HEK293 (cell line): ENCODE measurements at regions not wholly inside any gene's neighbourhood (a gene's known extent, or its start where the extent isn't known, plus 50 kb on each side); places are given as distances from the start of the nearest gene placed in this dataset.
A peak's percentile ranks its signal among the peaks of the same experiment; 100 is the strongest.

Experiments
- CTCF ChIA-PET: fragments of 350-600 bp; formaldehyde crosslinking; extraction: SDS; loops from one replicate; lab custom pipeline; 2021; ENCODE audit warnings: antibody characterized with exemption; lab: Yijun Ruan, JAX
- POLR2A ChIA-PET: fragments of 300-600 bp; formaldehyde crosslinking; extraction: SDS; loops from one replicate; lab custom pipeline; 2020; ENCODE audit warnings: antibody characterized with exemption, inconsistent platforms; lab: Yijun Ruan, JAX
- H3K27ac ChIP-seq: fragments of 200-500 bp; sonication (Bioruptor generic); 2 replicates; pipeline ENCODE4 v1.5.1; 2014; ENCODE audit warnings: low read depth, low read length, control low read depth, inconsistent platforms; ENCODE audit errors: extremely low read depth
- H3K36me3 ChIP-seq, 2 experiments: fragments of 200-500 bp in 1 of 2; sonication (Bioruptor generic) in 1 of 2; 1 replicate in 1 of 2; 2 replicates in 1 of 2; pipeline ENCODE4 v1.5.1; 2014 to 2017; ENCODE audit warnings: inconsistent platforms in 2 of 2, low read length in 2 of 2; ENCODE audit not compliant: control insufficient read depth in 2 of 2, insufficient read depth in 1 of 2
- H3K4me1 ChIP-seq: fragments of 200-500 bp; sonication (Bioruptor generic); 2 replicates; pipeline ENCODE4 v1.5.1; 2014; ENCODE audit warnings: mild to moderate bottlenecking, low read length, inconsistent platforms; ENCODE audit not compliant: control insufficient read depth, insufficient read depth
- H3K4me3 ChIP-seq: 2 replicates; pipeline ENCODE4 v1.5.1; 2011; ENCODE audit warnings: low read depth, mild to moderate bottlenecking, control low read depth, low read length, moderate library complexity
- H3K9me3 ChIP-seq: fragments of 200-500 bp; sonication (Bioruptor generic); 2 replicates; pipeline ENCODE4 v1.5.1; 2014; ENCODE audit warnings: low read depth, low read length, inconsistent platforms; ENCODE audit not compliant: control insufficient read depth, insufficient read depth
- PBX3 ChIP-seq: sonication (generic); formaldehyde crosslinking; IDR thresholded peaks from 2 replicates; pipeline ENCODE4 v1.8.1; 2022; ENCODE audit warnings: mild to moderate bottlenecking, moderate library complexity, missing genetic modification reagents
- REPIN1 ChIP-seq: fragments of 450-650 bp; formaldehyde crosslinking; IDR thresholded peaks from 2 replicates; pipeline ENCODE4 v1.5.1; 2017; ENCODE audit warnings: missing biosample characterization, missing genetic modification characterization, low read depth
- ZBTB10 ChIP-seq: fragments of 450-650 bp; formaldehyde crosslinking; IDR thresholded peaks from 2 replicates; pipeline ENCODE4 v1.5.1; 2016; ENCODE audit warnings: missing biosample characterization, missing genetic modification characterization
- ZBTB44 ChIP-seq: fragments of 450-650 bp; IDR thresholded peaks from 2 replicates; pipeline ENCODE4 v1.5.1; 2018; ENCODE audit warnings: missing biosample characterization, mild to moderate bottlenecking, missing genetic modification characterization
- ZIC2 ChIP-seq: fragments of 450-650 bp; formaldehyde crosslinking; IDR thresholded peaks from 2 replicates; pipeline ENCODE4 v1.5.1; 2016; ENCODE audit warnings: missing biosample characterization, missing genetic modification characterization
- ZNF121 ChIP-seq: fragments of 450-650 bp; formaldehyde crosslinking; IDR thresholded peaks from 2 replicates; pipeline ENCODE4 v1.5.1; 2016; ENCODE audit warnings: missing biosample characterization, missing genetic modification characterization
- ZNF155 ChIP-seq: fragments of 450-650 bp; formaldehyde crosslinking; IDR thresholded peaks from 2 replicates; pipeline ENCODE4 v1.5.1; 2016; ENCODE audit warnings: missing biosample characterization, missing genetic modification characterization
- ZNF214 ChIP-seq: fragments of 450-650 bp; formaldehyde crosslinking; IDR thresholded peaks from 2 replicates; pipeline ENCODE4 v1.5.1; 2017; ENCODE audit warnings: missing biosample characterization, mild to moderate bottlenecking, missing genetic modification characterization, borderline replicate concordance
- ZNF266 ChIP-seq: fragments of 450-650 bp; formaldehyde crosslinking; IDR thresholded peaks from 2 replicates; pipeline ENCODE4 v1.5.1; 2016; ENCODE audit warnings: missing biosample characterization, missing genetic modification characterization, low read depth
- ZNF274 ChIP-seq, 2 experiments: fragments of 200-500 bp in 1 of 2; fragments of 450-650 bp in 1 of 2; sonication (Bioruptor generic) in 1 of 2; formaldehyde crosslinking in 1 of 2; IDR thresholded peaks; 2 replicates each; pipeline versions ENCODE4 v1.5.1 to v1.6.1; 2014 to 2016; ENCODE audit warnings: borderline replicate concordance in 1 of 2, inconsistent platforms in 1 of 2, low read length in 1 of 2, missing biosample characterization in 1 of 2, missing genetic modification characterization in 1 of 2
- ZNF624 ChIP-seq: fragments of 450-650 bp; formaldehyde crosslinking; IDR thresholded peaks from 2 replicates; pipeline ENCODE4 v1.5.1; 2017; ENCODE audit warnings: missing biosample characterization, missing genetic modification characterization
- ZNF658 ChIP-seq: fragments of 450-650 bp; formaldehyde crosslinking; IDR thresholded peaks from 2 replicates; pipeline ENCODE4; 2016; ENCODE audit warnings: missing biosample characterization, missing genetic modification characterization
- TF ChIP-seq, protein P1 (sequence below): fragments of 450-650 bp; formaldehyde crosslinking; IDR thresholded peaks from 2 replicates; pipeline ENCODE4 v1.5.1; 2016; ENCODE audit warnings: missing biosample characterization, missing genetic modification characterization
- TF ChIP-seq, protein P2 (sequence below): fragments of 450-650 bp; formaldehyde crosslinking; IDR thresholded peaks from 2 replicates; pipeline ENCODE4; 2016; ENCODE audit warnings: missing biosample characterization, missing genetic modification characterization

GRCh38 chr6:28589234-28589956 is 63.7 kb downstream of the GPX5 start (continued):
- TF ChIP-seq ZNF274 (IDR thresholded peaks at IDR 0.05; ENCODE audit: low read length) (no peak), ZNF274 (tag by site-specific recombination; IDR thresholded peaks at IDR 0.05; ENCODE audit: borderline replicate concordance) (no peak), ZBTB44 (tag by site-specific recombination) (peak; percentile 65), ZNF624 (tag by site-specific recombination) (peak; percentile 58; the same call in 1 of the 2 replicates), PBX3 (CRISPR knock-in tag) (peak; percentile 59; the same call in 1 of the 2 replicates), ZNF155 (tag by site-specific recombination) (no peak), ZNF121 (tag by site-specific recombination) (peak; percentile 41; the same call in 1 of the 2 replicates), ZNF266 (tag by site-specific recombination) (no peak; the same call in 1 of the 2 replicates), ZIC2 (no peak), REPIN1 (tag by site-specific recombination) (0 out of 2 replicates have a peak, but pooled peaks have one; percentile 71), ZNF658 (no peak)
- TF ChIP-seq, protein P1, sequence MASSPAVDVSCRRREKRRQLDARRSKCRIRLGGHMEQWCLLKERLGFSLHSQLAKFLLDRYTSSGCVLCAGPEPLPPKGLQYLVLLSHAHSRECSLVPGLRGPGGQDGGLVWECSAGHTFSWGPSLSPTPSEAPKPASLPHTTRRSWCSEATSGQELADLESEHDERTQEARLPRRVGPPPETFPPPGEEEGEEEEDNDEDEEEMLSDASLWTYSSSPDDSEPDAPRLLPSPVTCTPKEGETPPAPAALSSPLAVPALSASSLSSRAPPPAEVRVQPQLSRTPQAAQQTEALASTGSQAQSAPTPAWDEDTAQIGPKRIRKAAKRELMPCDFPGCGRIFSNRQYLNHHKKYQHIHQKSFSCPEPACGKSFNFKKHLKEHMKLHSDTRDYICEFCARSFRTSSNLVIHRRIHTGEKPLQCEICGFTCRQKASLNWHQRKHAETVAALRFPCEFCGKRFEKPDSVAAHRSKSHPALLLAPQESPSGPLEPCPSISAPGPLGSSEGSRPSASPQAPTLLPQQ (tag by site-specific recombination): peak; percentile 90
- TF ChIP-seq, protein P2, sequence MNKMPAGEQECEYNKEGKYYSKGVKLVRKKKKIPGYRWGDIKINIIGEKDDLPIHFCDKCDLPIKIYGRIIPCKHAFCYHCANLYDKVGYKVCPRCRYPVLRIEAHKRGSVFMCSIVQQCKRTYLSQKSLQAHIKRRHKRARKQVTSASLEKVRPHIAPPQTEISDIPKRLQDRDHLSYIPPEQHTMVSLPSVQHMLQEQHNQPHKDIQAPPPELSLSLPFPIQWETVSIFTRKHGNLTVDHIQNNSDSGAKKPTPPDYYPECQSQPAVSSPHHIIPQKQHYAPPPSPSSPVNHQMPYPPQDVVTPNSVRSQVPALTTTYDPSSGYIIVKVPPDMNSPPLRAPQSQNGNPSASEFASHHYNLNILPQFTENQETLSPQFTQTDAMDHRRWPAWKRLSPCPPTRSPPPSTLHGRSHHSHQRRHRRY: no peak

DNA sequence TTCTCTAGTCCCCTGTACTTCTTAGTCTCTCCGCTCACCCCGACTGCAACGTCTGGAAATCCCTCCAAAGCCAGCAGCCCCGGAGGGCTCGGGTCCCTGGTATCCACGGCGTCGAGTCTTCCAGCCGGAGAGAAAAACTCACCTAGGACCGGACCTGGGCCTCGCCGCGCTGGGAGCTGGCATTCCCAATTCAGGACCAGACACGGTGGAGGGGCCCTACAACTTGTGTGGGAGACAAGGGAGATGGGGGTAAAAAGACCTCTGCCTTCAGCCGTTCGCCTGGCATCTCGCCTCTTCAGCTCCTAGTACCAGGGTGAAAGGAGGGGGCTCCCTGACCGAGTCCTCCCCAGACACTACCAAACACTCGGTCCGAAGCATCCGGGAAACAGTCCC is 64.3 kb downstream of the GPX5 start:
- peak overlapping the region; percentile 30 for H3K4me3 ChIP-seq
- POLR2A ChIA-PET: interaction anchor here (0.5 to 1.6 kb wide), 7 partner anchors 8 to 292 kb away, joined by 3 to 8 read pairs (median 5); no protein-coding TSS in a partner anchor

More for the DNA sequence above, 64.3 kb downstream of the GPX5 start:
- Histone ChIP-seq H3K27ac (peak overlapping the region; percentile 57), H3K36me3 (no peaks in the 10 kb centered on the region), H3K9me3 (no peaks in the 10 kb centered on the region), H3K4me1 (peaks cover 7% of the 10 kb centered on the region)
- TF ChIP-seq ZBTB10 (tag by site-specific recombination) (0 out of 2 replicates have a peak, but pooled peaks have one; percentile 2), ZNF214 (tag by site-specific recombination) (no peak)
- CTCF ChIA-PET: interaction anchor here (0.5 to 1.7 kb wide), 8 partner anchors 14 to 903 kb away, joined by 3 to 9 read pairs (median 4); no protein-coding TSS in a partner anchor
